IMR-90 (cell line): ENCODE measurements at regions not wholly inside any gene's neighbourhood (a gene's known extent, or its start where the extent isn't known, plus 50 kb on each side); places are given as distances from the start of the nearest gene placed in this dataset.

Experiments
- POLR2A ChIP-seq: IDR thresholded peaks from 2 replicates; pipeline ENCODE4 v1.6.1; 2012; ENCODE audit warnings: mild to moderate bottlenecking, low read depth, low read length
- TF ChIP-seq, protein P1 (sequence below): conservative IDR thresholded peaks from 2 replicates; pipeline ENCODE4 v1.5.1; 2012; ENCODE audit warnings: mild to moderate bottlenecking, low read depth, low read length, improper control_type of control experiment

- TF ChIP-seq, protein P1, sequence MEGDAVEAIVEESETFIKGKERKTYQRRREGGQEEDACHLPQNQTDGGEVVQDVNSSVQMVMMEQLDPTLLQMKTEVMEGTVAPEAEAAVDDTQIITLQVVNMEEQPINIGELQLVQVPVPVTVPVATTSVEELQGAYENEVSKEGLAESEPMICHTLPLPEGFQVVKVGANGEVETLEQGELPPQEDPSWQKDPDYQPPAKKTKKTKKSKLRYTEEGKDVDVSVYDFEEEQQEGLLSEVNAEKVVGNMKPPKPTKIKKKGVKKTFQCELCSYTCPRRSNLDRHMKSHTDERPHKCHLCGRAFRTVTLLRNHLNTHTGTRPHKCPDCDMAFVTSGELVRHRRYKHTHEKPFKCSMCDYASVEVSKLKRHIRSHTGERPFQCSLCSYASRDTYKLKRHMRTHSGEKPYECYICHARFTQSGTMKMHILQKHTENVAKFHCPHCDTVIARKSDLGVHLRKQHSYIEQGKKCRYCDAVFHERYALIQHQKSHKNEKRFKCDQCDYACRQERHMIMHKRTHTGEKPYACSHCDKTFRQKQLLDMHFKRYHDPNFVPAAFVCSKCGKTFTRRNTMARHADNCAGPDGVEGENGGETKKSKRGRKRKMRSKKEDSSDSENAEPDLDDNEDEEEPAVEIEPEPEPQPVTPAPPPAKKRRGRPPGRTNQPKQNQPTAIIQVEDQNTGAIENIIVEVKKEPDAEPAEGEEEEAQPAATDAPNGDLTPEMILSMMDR: no peak
- no peak for TF ChIP-seq POLR2A
These were observed 97.9 kb upstream of the TAF1B start for GRCh38 chr2:9745153-9745899.
